Skin of body (tissue), 1 donor: ENCODE measurements at regions not wholly inside any gene's neighbourhood (a gene's known extent, or its start where the extent isn't known, plus 50 kb on each side); places are given as distances from the start of the nearest gene placed in this dataset.
"Not testable (repeated sequence)": the region's sequence is repeated elsewhere in the genome, so short reads cannot be mapped to it uniquely, and the experiment has no call there.

Source experiments
- DNase-seq: peaks from one replicate; lab custom pipeline; 2025; lab: John Stamatoyannopoulos, UW

- DNase-seq: no peak
These were observed 112.6 kb downstream of the LRIG2 start for GRCh38 chr1:113185463-113186104.

GRCh38 chr1:113190078-113190477 lies 117.1 kb downstream of the LRIG2 start:
- DNase-seq: no peak

GRCh38 chr1:113190930-113191329 lies 117.9 kb downstream of the LRIG2 start:
- no peak for DNase-seq

DNA sequence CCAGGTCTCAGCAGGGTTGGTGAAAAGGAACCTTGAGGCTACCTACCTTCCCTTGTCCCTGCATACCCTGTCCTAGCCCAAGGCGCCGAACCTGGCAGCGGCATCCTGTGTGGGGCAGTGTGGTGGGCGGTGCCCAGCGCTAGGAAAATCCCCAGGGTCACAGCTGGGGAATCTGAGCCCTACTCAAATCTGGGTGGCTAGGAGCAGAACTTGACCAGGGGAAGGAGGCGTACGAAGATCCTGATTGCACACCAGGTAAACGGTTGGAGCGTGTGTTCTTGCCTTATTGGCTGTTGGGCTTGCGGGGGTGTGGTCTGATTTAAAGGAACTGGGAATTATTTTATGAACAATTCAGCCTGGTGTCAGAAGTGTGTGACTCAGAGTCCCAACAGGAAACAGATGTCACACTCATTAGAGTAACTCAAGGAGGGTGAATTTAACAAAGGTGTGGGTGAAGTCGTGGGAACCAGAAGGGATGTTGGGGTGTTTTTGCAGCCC lies 118.6 kb downstream of the LRIG2 start:
- DNase-seq: no peak

DNA sequence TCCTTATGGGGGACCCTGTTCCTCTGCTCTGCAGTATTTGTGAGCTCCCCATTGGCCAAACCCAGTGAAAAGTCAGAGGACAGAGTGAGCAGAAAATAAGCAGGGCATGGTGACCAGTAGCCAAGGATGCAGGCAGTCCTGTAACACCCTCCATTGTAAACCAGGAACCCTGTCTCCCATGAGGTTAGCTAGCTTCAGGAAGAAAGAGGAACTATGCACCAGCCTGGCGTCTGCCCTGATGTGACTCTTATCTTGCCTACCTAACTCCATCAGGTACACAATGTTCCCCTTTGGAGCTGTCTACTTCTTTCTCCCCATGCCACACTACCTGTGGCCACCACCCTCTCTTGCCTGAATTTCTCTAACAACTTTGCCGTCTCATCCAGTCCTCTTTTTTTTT lies 119.2 kb downstream of the LRIG2 start:
- DNase-seq: no peak

DNA sequence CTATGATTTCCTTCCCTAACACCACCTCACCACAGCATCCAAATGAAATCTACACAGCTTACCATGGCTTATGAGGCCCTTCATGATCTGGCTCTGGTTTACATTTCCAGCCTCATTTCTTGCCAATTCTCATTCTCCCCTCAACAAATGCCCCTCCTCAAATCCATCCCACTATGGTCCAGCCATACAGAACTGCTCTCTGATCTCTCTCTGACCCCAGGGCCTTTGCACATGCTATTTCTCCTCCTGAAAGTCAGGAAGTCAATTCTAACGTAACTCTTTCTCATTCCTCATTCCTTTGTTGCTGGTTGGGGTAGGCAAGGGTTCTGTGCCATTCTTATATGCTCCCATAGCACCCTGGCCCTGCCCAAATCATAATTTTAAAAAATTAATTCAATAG lies 120.0 kb downstream of the LRIG2 start:
- no peak for DNase-seq

GRCh38 chr1:113194846-113195830 lies 122.1 kb downstream of the LRIG2 start:
- DNase-seq: no peak

DNA sequence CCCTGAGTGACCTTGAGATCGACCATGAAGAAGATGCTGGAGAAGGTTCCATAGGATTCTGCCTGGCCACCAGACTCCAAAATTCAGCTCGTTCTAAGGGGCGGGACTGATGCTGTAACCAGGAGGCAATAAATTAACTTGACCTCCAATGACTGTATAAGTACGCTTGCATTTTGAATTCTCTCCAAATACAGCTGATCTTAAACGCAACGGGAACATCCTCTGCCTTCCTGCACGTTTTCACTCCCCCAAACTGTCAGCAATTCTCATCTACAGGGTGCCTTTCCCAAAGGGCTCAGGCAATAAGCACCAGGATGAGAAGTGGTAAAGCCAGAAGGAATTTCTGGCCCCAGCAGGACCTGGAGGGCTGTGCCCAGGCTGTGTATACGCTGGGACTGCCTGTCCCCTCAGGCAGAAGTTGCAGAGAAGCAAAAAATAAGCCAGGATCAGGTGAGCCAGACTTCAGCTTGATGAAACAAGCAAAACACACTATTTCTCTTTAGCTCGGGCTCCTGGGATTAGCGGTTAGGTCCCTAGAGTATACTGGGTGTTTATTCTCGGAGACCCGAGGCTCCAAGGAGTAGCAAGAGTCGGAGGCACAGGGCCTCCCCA lies 124.8 kb downstream of the LRIG2 start:
- no peak for DNase-seq

GRCh38 chr1:113198806-113199205 lies 125.8 kb downstream of the LRIG2 start:
- no peak for DNase-seq

GRCh38 chr1:113199760-113200455 lies 126.9 kb downstream of the LRIG2 start:
- no peak for DNase-seq

DNA sequence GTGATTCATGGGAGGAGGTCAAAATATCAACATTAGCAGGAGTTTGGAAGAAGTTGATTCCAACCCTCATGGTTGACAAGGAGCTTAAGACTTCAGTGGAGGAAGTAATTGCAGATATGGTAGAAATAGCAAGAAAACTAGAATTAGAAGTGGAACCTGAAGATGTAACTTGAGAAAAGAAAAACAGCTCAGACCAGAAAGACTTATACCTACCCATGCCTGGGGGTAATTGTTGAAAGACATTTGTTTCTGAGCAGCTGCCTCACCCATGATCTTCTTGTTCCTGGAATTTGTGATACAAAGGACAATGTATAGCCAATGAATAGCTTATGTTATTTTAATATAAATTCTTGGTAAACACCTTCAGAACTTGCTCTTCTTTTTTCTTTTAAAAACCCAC lies 128.6 kb downstream of the LRIG2 start:
- DNase-seq: no peak

- DNase-seq: no peak
These were observed 133.2 kb downstream of the LRIG2 start for GRCh38 chr1:113205980-113206766.

- DNase-seq: no peak
These were observed 134.0 kb downstream of the LRIG2 start for GRCh38 chr1:113207019-113207418.

DNA sequence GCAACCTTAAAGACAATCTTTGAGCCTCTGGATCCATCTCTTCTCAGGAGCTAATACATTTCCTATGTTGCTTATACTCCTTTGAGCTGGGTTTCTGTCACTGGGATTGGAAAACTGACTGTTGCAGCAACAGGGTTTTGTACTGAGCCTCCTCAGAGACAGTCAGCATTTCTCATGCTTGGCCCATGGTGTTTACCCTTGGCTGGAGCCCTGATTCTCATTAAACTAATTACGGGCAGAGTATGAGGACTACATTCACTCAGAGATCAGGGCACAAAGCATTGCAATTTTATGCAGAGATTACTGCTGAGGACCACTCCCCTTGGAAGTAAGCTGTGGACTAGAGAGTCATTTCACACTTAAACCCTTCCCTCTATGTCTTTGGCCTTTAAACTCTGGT lies 134.5 kb downstream of the LRIG2 start:
- no peak for DNase-seq

GRCh38 chr1:113208425-113208824 lies 135.4 kb downstream of the LRIG2 start:
- not testable (repeated sequence) for DNase-seq

GRCh38 chr1:113210248-113210647 lies 137.2 kb downstream of the LRIG2 start:
- DNase-seq: no peak

DNA sequence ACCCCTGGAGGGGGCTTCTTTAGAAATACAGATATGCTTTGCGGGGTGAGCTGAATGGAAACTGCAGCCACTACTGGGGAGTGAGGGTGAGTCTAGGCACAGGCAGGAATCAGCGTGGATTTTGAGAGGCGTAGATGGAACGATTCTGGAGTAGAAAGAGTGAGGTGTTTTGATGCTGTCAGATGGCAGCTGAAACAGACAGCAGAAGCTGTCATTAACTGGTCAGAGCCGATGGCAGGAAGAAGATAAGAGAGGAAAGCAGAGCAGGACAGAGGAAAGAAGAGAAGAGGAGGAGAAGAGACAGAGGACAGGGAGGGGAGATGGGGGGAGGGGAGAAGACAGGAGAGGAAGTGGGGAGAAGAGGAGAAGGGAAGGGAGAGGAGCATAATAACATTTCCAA lies 138.5 kb downstream of the LRIG2 start:
- DNase-seq: no peak

DNA sequence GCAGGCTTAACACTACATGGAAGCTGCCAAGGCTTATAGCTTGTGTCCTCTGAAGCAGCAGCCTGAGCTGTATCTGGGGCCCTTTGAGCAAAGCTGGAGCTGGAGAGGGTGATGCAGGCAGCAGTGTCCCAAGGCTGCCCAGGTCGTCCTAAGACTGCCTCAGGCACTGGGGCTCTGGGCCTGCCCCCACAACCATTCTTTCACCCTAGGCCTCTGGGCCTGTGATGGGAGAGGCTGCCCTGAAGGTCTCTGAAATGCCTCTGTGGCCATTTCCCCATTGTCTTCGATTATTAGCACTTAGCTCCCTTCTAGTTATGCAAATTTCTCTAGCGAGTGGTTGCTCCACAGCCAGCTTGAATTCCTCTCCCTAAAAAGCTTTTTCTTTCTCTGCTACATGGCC lies 142.0 kb downstream of the LRIG2 start:
- no peak for DNase-seq

DNA sequence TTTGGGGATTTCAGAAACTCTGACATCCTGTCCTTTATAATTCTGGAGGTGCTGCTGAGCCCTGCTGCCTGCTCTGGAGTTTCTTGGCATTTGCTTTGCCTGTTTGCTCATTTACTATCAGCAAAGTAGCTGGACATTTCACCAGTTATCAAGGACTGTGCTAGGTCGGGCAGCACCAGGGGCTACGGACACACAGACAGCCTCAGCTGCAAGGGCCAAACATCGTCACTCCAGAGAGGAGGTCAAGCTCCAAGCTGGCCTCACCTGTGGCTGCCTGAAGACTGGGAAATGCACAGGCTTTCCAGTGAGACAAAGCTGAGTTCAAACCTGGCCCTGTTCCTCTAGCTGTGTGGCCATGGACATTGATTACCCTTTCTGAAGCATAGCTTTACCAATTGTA lies 143.7 kb downstream of the LRIG2 start:
- no peak for DNase-seq

GRCh38 chr1:113217447-113218208 lies 144.6 kb downstream of the LRIG2 start:
- DNase-seq: no peak
